ENCODE measurements at regions not wholly inside any gene's neighbourhood (a gene's known extent, or its start where the extent isn't known, plus 50 kb on each side); places are given as distances from the start of the nearest gene placed in this dataset.

- TF ChIP-seq MEIS1 (CRISPR knock-in tag; IDR thresholded peaks at IDR 0.05; ENCODE audit: borderline replicate concordance) (no peak), ZNF561 (tag by site-specific recombination; IDR thresholded peaks at IDR 0.05; ENCODE audit: borderline replicate concordance) (no peak), ZNF670 (tag by site-specific recombination; IDR thresholded peaks at IDR 0.05; ENCODE audit: low read depth) (no peak), REST (tag by site-specific recombination; IDR thresholded peaks at IDR 0.05) (no peak), CTCF (tag by site-specific recombination; IDR thresholded peaks at IDR 0.05) (no peak), ZNF23 (tag by site-specific recombination; IDR thresholded peaks at IDR 0.05; ENCODE audit: borderline replicate concordance) (no peak), ZNF658 (tag by site-specific recombination; IDR thresholded peaks at IDR 0.05) (no peak), ZNF280C (tag by site-specific recombination; IDR thresholded peaks at IDR 0.05) (no peak), ZNF223 (tag by site-specific recombination; IDR thresholded peaks at IDR 0.05) (no peak), ATF2 (tag by site-specific recombination; IDR thresholded peaks at IDR 0.05; ENCODE audit: low read depth) (no peak)
These were observed 126.6 kb upstream of the ST8SIA2 start for GRCh38 chr15:92266796-92267685.

Data from HEK293 (cell line).